Sigmoid colon (tissue), 3 donors: ENCODE measurements at regions not wholly inside any gene's neighbourhood (a gene's known extent, or its start where the extent isn't known, plus 50 kb on each side); places are given as distances from the start of the nearest gene placed in this dataset.

Source experiments
- POLR2A ChIP-seq, 2 donors: fragments of 450-650 bp; IDR thresholded peaks; one replicate each; pipeline ENCODE4 v1.6.1; 2016; ENCODE audit warnings: antibody characterized with exemption in 2 of 2, mild to moderate bottlenecking in 2 of 2, moderate library complexity in 2 of 2
- TF ChIP-seq, protein P1 (sequence below), 4 experiments: fragments of 450-650 bp in 3 of 4; fragments of 200-600 bp in 1 of 4; IDR thresholded peaks; one replicate each; pipeline ENCODE4 v1.5.1; 2016 to 2019; ENCODE audit warnings: antibody characterized with exemption in 4 of 4, mild to moderate bottlenecking in 3 of 4, moderate library complexity in 2 of 4

DNA sequence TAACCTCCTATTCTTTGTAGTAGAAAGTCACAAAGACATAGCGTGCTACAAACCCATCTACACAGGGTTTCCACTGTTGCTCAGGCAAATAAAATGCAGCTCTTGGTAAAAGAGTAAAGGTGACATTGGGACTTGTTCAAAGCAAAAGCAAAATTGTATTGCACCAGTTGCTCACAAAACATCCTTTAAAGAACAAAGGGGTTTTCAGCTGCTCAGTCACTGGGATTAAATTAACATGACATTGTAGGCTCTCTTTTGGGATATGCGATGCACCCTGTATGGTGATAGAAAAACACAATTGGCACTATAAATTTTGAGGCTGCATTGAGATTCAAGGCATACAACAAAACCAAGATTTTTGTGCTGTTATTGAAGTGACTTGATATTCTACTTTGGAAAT lies 447.3 kb upstream of the CNTN3 start:
- TF ChIP-seq, protein P1, sequence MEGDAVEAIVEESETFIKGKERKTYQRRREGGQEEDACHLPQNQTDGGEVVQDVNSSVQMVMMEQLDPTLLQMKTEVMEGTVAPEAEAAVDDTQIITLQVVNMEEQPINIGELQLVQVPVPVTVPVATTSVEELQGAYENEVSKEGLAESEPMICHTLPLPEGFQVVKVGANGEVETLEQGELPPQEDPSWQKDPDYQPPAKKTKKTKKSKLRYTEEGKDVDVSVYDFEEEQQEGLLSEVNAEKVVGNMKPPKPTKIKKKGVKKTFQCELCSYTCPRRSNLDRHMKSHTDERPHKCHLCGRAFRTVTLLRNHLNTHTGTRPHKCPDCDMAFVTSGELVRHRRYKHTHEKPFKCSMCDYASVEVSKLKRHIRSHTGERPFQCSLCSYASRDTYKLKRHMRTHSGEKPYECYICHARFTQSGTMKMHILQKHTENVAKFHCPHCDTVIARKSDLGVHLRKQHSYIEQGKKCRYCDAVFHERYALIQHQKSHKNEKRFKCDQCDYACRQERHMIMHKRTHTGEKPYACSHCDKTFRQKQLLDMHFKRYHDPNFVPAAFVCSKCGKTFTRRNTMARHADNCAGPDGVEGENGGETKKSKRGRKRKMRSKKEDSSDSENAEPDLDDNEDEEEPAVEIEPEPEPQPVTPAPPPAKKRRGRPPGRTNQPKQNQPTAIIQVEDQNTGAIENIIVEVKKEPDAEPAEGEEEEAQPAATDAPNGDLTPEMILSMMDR (IDR thresholded peaks at IDR 0.05): no peak
- no peak for TF ChIP-seq POLR2A (IDR thresholded peaks at IDR 0.05)
